ENCODE measurements at regions not wholly inside any gene's neighbourhood (a gene's known extent, or its start where the extent isn't known, plus 50 kb on each side); places are given as distances from the start of the nearest gene placed in this dataset.

DNA sequence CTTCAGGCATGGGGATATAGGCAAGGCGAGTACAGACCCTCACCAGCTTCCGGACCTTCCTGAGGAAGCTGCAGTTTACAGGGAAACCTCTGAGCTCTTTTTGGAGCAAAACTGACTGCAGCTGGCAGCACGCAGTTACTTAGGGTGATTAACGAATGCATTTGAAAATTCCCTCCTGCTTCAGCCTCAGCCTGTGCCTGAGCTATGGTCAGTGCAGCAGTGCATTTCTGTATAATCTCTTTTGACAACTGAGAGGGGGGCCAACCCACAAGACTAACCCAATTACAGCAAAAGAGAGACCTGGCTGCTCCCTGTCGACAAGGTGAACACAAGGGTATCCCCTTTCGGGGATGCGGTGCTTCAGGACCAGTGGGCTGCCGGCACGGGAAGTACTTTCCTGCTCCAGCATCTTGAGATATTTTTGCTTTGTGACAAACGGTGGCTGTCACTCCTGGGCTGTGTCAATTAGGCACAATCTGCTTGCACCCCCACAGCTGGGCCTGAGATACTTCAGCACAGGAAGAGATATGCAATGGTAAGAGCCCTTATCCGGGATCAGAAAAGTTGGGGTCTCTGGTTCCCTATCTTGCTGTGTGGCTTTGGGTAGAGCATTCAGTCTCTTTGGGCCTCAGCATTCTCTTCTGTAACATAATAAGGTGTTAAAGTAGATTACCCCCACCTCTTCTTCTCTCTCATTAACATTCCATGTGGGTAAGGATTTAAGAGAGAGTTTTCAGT, 141.0 kb downstream of the TMEM17 start:
- Mint-ChIP-seq H3K4me3 (no peak overlapping the region), H3K4me1 (peaks cover 25% of the 10 kb centered on the region), H3K27ac (no peak overlapping the region), H3K9me3 (peaks cover 4% of the 10 kb centered on the region), H3K36me3 (no peaks in the 10 kb centered on the region), H3K27me3 (no peaks in the 10 kb centered on the region)
- ATAC-seq, result no peak

- peaks cover 22% of the 10 kb centered on the region for H3K4me1 Mint-ChIP-seq
Observed at GRCh38 chr2:62363166-62363565, 142.8 kb downstream of the TMEM17 start.

GRCh38 chr2:62362561-62362960, 143.4 kb downstream of the TMEM17 start:
- Mint-ChIP-seq H3K9me3 (peaks cover 4% of the 10 kb centered on the region), H3K27me3 (peaks cover 8% of the 10 kb centered on the region)

More at GRCh38 chr2:62363166-62363565, 142.8 kb downstream of the TMEM17 start:
- Mint-ChIP-seq H3K4me3 (peak overlapping the region; percentile 12), H3K9me3 (peaks cover 4% of the 10 kb centered on the region), H3K36me3 (no peaks in the 10 kb centered on the region), H3K27ac (peak overlapping the region; percentile 67), H3K27me3 (peaks cover 8% of the 10 kb centered on the region)
- peak; percentile 91 for ATAC-seq

DNA sequence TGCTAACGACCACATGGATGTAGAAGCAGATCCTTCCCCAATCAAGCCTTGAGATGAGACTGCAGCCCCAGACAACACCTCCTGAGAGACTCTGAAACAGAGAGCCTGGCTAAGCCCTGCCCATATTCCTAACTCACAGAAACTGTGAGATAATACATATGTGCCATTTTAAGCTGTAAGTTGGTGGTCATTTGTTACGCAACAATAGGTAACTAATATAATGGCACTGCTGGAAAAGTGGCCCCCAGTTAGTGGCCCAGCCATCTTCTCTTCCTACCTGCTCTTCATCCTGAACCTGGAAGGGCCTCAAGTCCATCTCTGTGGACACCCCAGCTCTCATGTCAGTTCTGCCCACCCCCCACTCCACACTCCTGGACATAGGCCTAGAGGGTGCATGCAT, 144.0 kb downstream of the TMEM17 start:
- Mint-ChIP-seq H3K9me3 (peaks cover 4% of the 10 kb centered on the region), H3K27ac (peak overlapping the region; percentile 67), H3K4me1 (peaks cover 22% of the 10 kb centered on the region), H3K4me3 (no peak overlapping the region), H3K27me3 (peaks cover 8% of the 10 kb centered on the region), H3K36me3 (no peaks in the 10 kb centered on the region)
- no peak for ATAC-seq

More at GRCh38 chr2:62362561-62362960, 143.4 kb downstream of the TMEM17 start:
- Mint-ChIP-seq H3K4me1 (peaks cover 22% of the 10 kb centered on the region), H3K36me3 (no peaks in the 10 kb centered on the region), H3K4me3 (no peak overlapping the region), H3K27ac (peak overlapping the region; percentile 67)
- ATAC-seq, result peak; percentile 50

DNA sequence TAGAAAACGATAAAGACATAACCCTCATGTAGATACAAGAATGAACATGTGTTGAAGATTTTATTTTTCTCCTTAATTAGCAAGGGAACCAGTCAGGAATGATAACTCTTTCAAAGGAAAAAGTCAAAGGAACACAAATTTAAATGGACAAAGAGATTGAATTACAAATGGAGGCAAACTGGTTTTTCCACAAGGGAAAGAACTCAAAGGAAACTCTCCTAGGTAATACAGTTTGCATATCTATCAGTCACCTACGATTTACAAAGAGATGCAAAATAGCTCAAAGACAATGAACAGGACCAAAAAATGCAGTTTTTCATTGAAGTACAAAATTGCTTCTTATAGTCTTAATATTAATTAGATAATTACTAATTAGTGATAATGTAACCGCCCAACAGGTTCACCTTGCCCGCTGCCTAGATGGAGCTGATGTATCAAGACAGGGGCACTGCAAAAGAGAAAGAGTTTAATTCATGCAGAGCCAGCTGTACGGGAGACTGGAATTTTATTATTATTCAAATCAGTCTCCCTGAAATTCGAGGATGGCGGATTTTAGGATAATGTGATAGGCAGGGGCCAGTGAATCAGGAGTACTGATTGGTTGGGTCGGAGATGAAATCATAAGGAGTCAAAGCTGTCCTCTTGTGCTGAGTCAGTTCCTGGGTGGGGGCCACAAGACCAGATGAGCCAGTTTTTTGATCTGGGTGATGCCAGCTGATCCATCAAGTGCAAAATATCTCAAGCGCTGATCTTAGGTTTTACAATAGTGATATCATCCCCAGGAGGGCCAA, 151.0 kb downstream of the TMEM17 start:
- H3K4me1 Mint-ChIP-seq, result no peaks in the 10 kb centered on the region
- no peak for ATAC-seq
- no peak overlapping the region for H3K4me3 Mint-ChIP-seq
- H3K27ac Mint-ChIP-seq, result no peak overlapping the region
- peaks cover 9% of the 10 kb centered on the region for H3K36me3 Mint-ChIP-seq
- H3K27me3 Mint-ChIP-seq, result peaks cover 8% of the 10 kb centered on the region
- no peaks in the 10 kb centered on the region for H3K9me3 Mint-ChIP-seq

DNA sequence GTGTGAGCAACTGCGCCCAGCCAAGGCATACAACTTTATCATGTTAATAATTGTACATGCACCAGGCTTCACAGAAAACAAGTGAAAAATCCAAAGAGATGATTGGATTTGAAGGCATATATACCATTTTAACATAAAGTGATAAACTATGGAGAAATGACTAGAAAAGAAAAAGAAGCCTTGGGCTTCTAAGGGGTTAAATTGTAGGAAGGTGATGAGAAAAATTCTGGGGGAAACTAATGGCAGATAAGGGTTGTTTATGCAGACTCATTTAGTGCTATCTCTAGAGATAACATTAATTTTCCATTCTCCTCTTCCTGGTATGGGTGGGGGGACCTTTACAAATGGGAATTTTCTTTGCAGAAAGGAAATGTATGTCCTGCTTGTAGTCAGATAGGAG, 154.0 kb downstream of the TMEM17 start:
- Mint-ChIP-seq H3K27me3 (no peaks in the 10 kb centered on the region), H3K27ac (no peak overlapping the region), H3K4me1 (peaks cover 11% of the 10 kb centered on the region), H3K4me3 (no peak overlapping the region), H3K36me3 (peaks cover 9% of the 10 kb centered on the region), H3K9me3 (no peaks in the 10 kb centered on the region)
- no peak for ATAC-seq

GRCh38 chr2:62349788-62350187, 153.9 kb downstream of the B3GNT2 start:
- ATAC-seq, result no peak
- Mint-ChIP-seq H3K36me3 (peaks cover 9% of the 10 kb centered on the region), H3K4me1 (peaks cover 12% of the 10 kb centered on the region), H3K27me3 (no peaks in the 10 kb centered on the region), H3K4me3 (no peak overlapping the region), H3K27ac (no peak overlapping the region), H3K9me3 (no peaks in the 10 kb centered on the region)

GRCh38 chr2:62348700-62349099, 152.8 kb downstream of the B3GNT2 start:
- Mint-ChIP-seq H3K9me3 (no peaks in the 10 kb centered on the region), H3K36me3 (peaks cover 9% of the 10 kb centered on the region)
- peak; percentile 44 for ATAC-seq

DNA sequence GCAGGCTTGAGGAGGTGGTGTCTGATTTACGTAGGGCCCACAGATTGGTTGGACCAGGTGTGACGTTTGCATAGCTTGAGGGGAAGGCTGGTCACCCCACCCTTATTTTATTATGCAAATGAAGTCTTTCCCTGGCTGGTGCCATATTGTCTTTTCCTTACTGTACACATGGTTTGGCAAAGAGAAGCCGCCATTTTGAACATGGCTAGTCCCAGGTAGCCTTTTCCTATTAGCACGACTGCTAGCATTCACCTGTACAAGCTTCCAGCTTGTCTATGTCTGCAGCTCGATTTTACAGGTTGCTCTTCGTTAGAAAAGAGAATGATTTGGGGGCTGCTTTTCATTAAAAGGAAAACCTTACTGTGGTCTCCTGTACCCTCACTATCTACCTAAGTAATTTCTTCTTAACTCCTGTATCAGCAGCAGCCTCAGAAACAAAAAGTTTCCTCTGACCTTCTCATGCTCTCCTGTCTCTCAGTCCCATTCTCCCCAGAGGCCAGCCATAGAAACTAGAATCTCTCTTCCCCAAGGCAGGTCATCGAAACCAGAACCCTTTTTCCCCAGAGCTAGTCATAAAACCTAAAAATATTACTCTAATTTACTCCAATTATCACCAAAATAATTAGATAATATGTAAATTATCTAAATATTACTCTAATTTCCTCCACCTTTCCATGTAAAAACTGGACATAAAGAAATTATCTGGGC, 151.8 kb downstream of the B3GNT2 start:
- H3K9me3 Mint-ChIP-seq, result no peaks in the 10 kb centered on the region
- H3K36me3 Mint-ChIP-seq, result peaks cover 9% of the 10 kb centered on the region
- peaks cover 19% of the 10 kb centered on the region for H3K4me1 Mint-ChIP-seq
- H3K27me3 Mint-ChIP-seq, result no peaks in the 10 kb centered on the region
- H3K27ac Mint-ChIP-seq, result no peak overlapping the region
- ATAC-seq, result peak; percentile 62
- no peak overlapping the region for H3K4me3 Mint-ChIP-seq

More at GRCh38 chr2:62348700-62349099, 152.8 kb downstream of the B3GNT2 start:
- H3K27me3 Mint-ChIP-seq, result no peaks in the 10 kb centered on the region
- H3K4me1 Mint-ChIP-seq, result peaks cover 19% of the 10 kb centered on the region
- H3K27ac Mint-ChIP-seq, result no peak overlapping the region
- no peak overlapping the region for H3K4me3 Mint-ChIP-seq

- no peaks in the 10 kb centered on the region for H3K36me3 Mint-ChIP-seq
- peak overlapping the region; percentile 29 for H3K4me3 Mint-ChIP-seq
- H3K9me3 Mint-ChIP-seq, result no peaks in the 10 kb centered on the region
- peak; percentile 94 for ATAC-seq
- peaks cover 26% of the 10 kb centered on the region for H3K4me1 Mint-ChIP-seq
- peak overlapping the region; percentile 59 for H3K27ac Mint-ChIP-seq
- no peaks in the 10 kb centered on the region for H3K27me3 Mint-ChIP-seq
Observed at GRCh38 chr2:62344472-62344871, 148.6 kb downstream of the B3GNT2 start.

DNA sequence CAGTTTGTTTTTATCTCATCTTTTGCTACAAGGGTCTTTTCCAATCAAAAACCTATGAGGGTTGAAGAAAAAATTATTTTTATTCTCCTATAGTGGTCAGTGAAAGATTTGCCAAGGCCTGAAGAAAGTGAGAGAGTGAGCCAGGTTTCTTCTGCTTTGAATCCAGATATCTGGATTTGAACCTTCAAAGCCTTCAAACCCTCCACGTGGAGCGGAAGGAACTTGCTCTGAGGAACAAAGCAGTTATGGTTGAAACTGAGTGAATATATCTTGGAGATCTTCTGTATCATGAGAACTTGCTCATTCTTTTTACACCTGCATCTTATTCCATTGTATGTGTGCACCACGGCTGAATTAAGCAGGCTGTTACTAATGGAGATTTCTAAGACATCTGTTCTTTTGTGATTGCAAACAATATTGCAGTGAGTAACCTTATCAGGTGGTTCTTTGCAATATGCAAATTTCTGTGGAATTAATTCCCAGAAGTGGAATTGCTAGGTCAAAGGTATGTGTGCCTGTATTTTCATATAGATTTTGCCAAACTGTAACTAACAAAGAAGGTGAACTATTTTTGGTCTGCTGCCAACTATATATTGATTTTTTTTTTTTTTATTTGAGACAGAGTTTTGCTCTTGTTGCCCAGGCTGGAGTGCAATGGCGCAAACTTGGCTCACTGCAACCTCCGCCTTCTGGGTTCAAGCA, 147.9 kb downstream of the B3GNT2 start:
- Mint-ChIP-seq H3K4me1 (peaks cover 20% of the 10 kb centered on the region), H3K27ac (no peak overlapping the region), H3K4me3 (no peak overlapping the region), H3K36me3 (no peaks in the 10 kb centered on the region), H3K9me3 (no peaks in the 10 kb centered on the region), H3K27me3 (no peaks in the 10 kb centered on the region)
- no peak for ATAC-seq

DNA sequence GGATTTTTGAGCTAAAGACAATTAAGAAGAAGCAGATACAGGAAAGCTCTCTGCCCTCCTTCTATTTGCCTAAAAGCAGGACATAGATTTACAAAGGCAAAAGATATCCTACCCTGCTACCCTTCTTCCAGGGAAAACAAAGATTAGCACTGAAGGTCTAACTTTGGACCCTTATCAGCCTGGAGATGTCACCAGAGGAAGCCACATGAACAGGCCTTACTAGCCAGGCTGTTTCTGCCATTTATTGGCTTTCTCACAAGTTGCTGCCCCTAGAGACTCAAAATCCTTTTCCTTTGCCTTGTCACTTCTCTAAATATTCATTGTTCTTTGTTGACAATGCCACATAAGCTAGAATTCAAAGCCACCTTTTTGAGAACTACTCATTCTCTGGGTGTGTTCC, 147.3 kb downstream of the B3GNT2 start:
- ATAC-seq, result no peak
- H3K4me3 Mint-ChIP-seq, result no peak overlapping the region
- H3K27me3 Mint-ChIP-seq, result no peaks in the 10 kb centered on the region
- no peaks in the 10 kb centered on the region for H3K36me3 Mint-ChIP-seq
- H3K27ac Mint-ChIP-seq, result no peak overlapping the region
- no peaks in the 10 kb centered on the region for H3K9me3 Mint-ChIP-seq
- H3K4me1 Mint-ChIP-seq, result peaks cover 16% of the 10 kb centered on the region

DNA sequence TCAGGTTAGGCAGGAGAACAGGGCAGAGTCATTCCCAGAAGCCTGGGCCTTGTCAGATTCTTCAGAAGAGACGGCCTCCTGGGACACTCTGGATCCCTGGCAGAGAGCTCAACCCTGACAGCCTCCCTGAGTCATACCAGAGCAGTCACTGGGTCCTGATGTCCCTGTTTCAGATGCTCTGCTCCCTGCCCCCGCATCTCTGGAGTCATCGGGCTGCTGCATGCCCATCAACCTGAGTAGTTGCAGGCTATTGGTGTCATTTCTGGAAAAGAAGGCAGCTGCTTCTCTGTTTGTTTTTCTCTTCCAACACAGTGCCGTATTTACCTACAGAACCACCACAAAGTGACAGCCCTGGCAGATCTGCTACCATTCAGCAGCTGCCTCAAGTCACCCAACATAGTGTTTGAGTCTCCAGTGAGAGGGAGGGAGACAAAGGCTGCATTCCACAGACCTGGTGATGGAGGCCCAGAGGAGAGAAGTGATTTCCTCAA, 145.1 kb downstream of the B3GNT2 start:
- Mint-ChIP-seq H3K4me1 (peaks cover 16% of the 10 kb centered on the region), H3K27ac (peak overlapping the region; percentile 28), H3K9me3 (no peaks in the 10 kb centered on the region), H3K36me3 (no peaks in the 10 kb centered on the region), H3K4me3 (no peak overlapping the region), H3K27me3 (no peaks in the 10 kb centered on the region)
- peak; percentile 82 for ATAC-seq

DNA sequence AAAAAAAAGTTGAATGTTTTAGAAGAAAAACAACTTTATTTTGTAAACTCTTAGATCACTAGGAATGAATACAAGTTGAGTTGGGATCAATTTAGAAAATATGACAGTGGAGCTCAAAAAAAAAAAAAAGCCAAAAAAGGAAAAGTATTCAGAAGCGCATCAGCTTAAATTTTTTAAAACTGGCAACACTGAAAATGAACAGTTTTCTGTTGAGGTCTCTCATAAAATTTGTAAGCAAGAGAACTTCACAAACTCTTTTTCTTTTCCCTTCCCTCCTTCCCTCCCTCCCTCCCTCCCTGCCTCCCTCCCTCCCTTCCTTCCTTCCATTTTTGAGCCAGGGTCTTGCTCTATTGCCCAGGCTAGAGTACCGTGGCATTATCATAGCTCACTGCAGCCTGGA, 143.9 kb downstream of the B3GNT2 start:
- ATAC-seq, result no peak
- H3K27me3 Mint-ChIP-seq, result no peaks in the 10 kb centered on the region
- no peak overlapping the region for H3K4me3 Mint-ChIP-seq
- H3K27ac Mint-ChIP-seq, result no peak overlapping the region
- no peaks in the 10 kb centered on the region for H3K36me3 Mint-ChIP-seq
- peaks cover 16% of the 10 kb centered on the region for H3K4me1 Mint-ChIP-seq
- no peaks in the 10 kb centered on the region for H3K9me3 Mint-ChIP-seq

DNA sequence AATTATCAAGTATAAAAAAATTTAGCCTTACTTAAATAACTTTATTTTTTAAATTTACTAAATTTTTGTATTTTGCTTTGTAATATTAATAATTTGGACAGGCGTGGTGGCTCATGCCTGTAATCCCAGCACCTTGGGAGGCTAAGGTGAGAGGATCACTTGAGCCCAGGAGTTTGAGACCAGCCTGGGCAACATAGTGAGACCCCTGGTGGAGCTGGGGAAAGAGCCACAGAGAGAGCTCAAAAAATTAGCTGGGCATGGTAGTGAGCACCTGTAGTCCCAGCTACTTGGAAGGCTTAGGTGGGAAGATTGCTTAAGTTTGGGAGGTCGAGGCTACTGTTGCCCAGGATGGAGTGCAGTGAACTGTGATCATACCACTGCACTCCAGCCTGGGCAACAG, 143.5 kb downstream of the B3GNT2 start:
- Mint-ChIP-seq H3K36me3 (no peaks in the 10 kb centered on the region), H3K4me1 (peaks cover 16% of the 10 kb centered on the region), H3K4me3 (no peak overlapping the region), H3K9me3 (no peaks in the 10 kb centered on the region), H3K27ac (no peak overlapping the region), H3K27me3 (no peaks in the 10 kb centered on the region)
- no peak for ATAC-seq

All from stimulated activated memory B cell treated with anti-CD40 and anti-IgM and Interleukin-4, amounts not matched to agents 10 μg/mL and 1 μg/mL and 100 μg/mL, for 72 hours (primary cell).